Transverse colon (tissue), 4 donors: ENCODE measurements at regions not wholly inside any gene's neighbourhood (a gene's known extent, or its start where the extent isn't known, plus 50 kb on each side); places are given as distances from the start of the nearest gene placed in this dataset.

ENCODE experiments used
- CTCF ChIP-seq, 5 experiments: fragments of 200-600 bp in 3 of 5; fragments of 450-650 bp in 2 of 5; sonication (generic) in 3 of 5; IDR thresholded peaks; 1 replicate in 2 of 5; 2 replicates in 3 of 5; pipeline ENCODE4 v1.5.1; 2016 to 2017; ENCODE audit warnings: antibody characterized with exemption in 5 of 5, inconsistent platforms in 3 of 5, mild to moderate bottlenecking in 2 of 5, moderate library complexity in 1 of 5
- EP300 ChIP-seq: sonication (generic); formaldehyde crosslinking; IDR thresholded peaks from one replicate; pipeline ENCODE4 v1.6.1; 2017; ENCODE audit warnings: antibody characterized with exemption, low read depth
- POLR2A ChIP-seq: fragments of 450-650 bp; IDR thresholded peaks from one replicate; pipeline ENCODE4 v1.6.1; 2016; ENCODE audit warnings: antibody characterized with exemption, mild to moderate bottlenecking, moderate library complexity
- POLR2AphosphoS5 ChIP-seq, 3 donors: sonication (generic); formaldehyde crosslinking; IDR thresholded peaks; one replicate each; pipeline ENCODE4 v1.6.1; 2016; ENCODE audit warnings: antibody characterized with exemption in 3 of 3

GRCh38 chr3:31290046-31290445 is 242.7 kb upstream of the STT3B start:
- TF ChIP-seq CTCF (IDR thresholded peaks at IDR 0.05) (no peak), POLR2A (no peak), POLR2AphosphoS5 (IDR thresholded peaks at IDR 0.05) (no peak), EP300 (no peak)
